NCI-H1092 treated with DMSO at 0.1 percent for 48 hours (cell line): ENCODE measurements at regions not wholly inside any gene's neighbourhood (a gene's known extent, or its start where the extent isn't known, plus 50 kb on each side); places are given as distances from the start of the nearest gene placed in this dataset.

Experiments used
- DNase-seq: peaks from one replicate; lab custom pipeline; 2025; lab: John Stamatoyannopoulos, UW

- peak; percentile 35 for DNase-seq
These were observed 80.8 kb downstream of the S1PR1 start for GRCh38 chr1:101317590-101317989.

GRCh38 chr1:101323535-101323934 is 86.7 kb downstream of the S1PR1 start:
- no peak for DNase-seq

- DNase-seq, result peak; percentile 50
These were observed 88.3 kb downstream of the S1PR1 start for GRCh38 chr1:101325144-101325543.

- DNase-seq, result no peak
These were observed 93.8 kb downstream of the S1PR1 start for GRCh38 chr1:101330427-101331130.

- no peak for DNase-seq
These were observed 95.0 kb downstream of the S1PR1 start for GRCh38 chr1:101331794-101332193.

- DNase-seq, result no peak
These were observed 95.8 kb downstream of the S1PR1 start for GRCh38 chr1:101332633-101333032.

GRCh38 chr1:101333186-101333585 is 96.4 kb downstream of the S1PR1 start:
- DNase-seq, result no peak

- DNase-seq, result no peak
These were observed 101.1 kb downstream of the S1PR1 start for GRCh38 chr1:101337968-101338367.

- no peak for DNase-seq
These were observed 102.1 kb downstream of the S1PR1 start for GRCh38 chr1:101338714-101339430.

- no peak for DNase-seq
These were observed 107.9 kb downstream of the S1PR1 start for GRCh38 chr1:101344745-101345144.

GRCh38 chr1:101346419-101346818 is 109.6 kb downstream of the S1PR1 start:
- no peak for DNase-seq

- DNase-seq, result no peak
These were observed 119.2 kb downstream of the S1PR1 start for GRCh38 chr1:101356013-101356412.

- DNase-seq, result no peak
These were observed 120.0 kb downstream of the S1PR1 start for GRCh38 chr1:101356604-101357443.

- peak; percentile 97 for DNase-seq
These were observed 120.7 kb downstream of the S1PR1 start for GRCh38 chr1:101357444-101357986.

GRCh38 chr1:101360506-101360905 is 123.7 kb downstream of the S1PR1 start:
- no peak for DNase-seq

GRCh38 chr1:101363891-101364318 is 127.1 kb downstream of the S1PR1 start:
- DNase-seq, result no peak

GRCh38 chr1:101364370-101365120 is 127.7 kb downstream of the S1PR1 start:
- DNase-seq, result no peak

- DNase-seq, result no peak
These were observed 128.4 kb downstream of the S1PR1 start for GRCh38 chr1:101365186-101365585.

GRCh38 chr1:101365878-101366277 is 129.1 kb downstream of the S1PR1 start:
- DNase-seq, result no peak

GRCh38 chr1:101366513-101367215 is 129.8 kb downstream of the S1PR1 start:
- DNase-seq, result no peak

- no peak for DNase-seq
These were observed 130.8 kb downstream of the S1PR1 start for GRCh38 chr1:101367630-101368029.
